ENCODE measurements at regions not wholly inside any gene's neighbourhood (a gene's known extent, or its start where the extent isn't known, plus 50 kb on each side); places are given as distances from the start of the nearest gene placed in this dataset.

DNA sequence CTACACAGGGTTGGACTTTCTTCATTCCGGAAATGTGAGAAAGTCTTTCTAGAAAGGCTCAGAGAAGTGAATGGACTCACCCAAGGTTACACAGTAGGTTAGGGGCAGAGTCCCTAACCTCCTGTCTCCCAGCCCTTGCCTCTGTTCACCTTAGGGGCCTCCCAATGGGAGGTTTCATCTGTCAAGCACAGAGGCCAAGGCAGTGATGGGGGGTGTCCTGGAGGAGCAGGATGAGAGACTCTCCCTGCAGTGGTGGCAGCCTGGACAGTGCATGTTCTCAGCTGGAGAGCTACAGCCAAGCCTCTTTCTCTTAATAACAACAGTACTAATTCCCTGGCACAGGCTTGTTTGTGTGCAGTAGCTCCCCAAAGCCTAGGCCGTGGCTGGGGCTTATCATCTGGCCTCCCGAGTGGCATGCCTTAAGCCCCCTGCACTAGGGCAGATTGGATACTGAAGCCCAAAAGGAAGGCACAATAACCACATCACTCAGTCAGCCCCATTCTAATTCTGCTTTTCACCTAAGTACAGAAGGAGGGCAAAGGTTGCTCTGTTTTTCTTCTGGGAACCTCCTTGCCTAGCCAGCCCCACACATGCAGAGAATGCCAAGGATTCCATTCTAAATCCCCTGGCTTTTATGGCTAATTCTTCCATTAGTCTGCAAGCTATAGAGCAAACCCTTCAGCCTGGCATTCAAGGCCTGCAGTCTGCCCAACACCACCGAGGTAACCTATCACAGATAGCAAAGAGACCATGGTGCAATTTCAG, 50.2 kb upstream of the XPA start:
- DNase-seq: no peak

DNA sequence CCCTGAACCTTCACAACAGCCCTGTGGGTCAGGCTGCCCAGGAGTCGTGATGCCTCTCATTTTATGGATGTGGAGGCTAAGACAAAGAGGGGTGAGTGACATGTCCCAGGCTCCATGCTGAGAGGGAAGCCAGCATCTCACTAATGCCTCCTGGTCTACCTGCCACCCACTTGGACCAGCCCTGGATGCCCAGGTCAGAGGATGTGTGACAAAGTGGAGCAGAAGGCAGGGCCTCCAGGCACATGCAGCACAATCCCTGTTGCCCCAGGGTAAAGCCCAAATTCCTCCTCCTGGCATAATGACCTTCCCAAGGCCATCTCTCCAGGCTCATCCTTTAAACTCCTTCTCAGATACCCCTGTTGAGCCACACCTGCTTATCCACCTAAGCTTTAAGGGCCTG, 51.4 kb upstream of the XPA start:
- DNase-seq: no peak

DNA sequence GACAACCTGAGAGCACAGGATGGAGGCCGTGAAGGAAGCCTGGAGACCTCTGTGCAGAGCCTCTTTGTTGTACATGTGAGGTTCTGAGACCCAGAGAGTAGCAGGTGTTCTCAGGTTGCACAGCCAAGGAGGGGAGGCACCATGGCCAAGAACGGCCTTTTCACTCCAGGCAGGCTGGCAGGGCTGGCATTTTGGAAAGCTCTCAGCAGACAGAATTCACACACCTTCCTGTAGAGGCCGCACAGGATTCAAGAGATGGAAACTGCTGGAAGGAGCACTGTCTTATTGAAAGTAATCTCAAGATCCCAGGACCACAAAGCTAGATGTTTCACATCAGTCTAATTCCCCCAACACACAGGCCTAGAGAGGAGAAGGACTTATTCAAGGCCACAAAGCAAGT, 52.8 kb upstream of the XPA start:
- DNase-seq: no peak

DNA sequence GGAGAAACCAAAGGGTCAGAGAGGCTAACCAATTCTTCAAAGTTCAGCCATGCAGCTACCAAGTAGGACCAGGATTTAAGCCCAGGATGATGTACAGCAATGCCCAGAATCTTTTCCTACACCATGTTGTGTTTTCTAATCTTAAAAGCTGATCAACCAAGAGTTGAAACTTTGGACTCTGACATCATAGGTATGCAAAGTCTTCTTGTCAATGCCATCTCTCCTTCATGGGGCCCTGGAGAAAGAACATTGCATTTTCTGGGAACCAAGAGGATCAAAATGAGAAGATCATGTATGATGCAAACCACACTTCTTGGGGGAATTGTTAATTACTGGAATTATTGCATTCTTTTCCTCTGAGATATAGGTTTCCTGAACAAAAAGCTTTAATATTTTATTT, 54.4 kb upstream of the XPA start:
- no peak for DNase-seq

DNA sequence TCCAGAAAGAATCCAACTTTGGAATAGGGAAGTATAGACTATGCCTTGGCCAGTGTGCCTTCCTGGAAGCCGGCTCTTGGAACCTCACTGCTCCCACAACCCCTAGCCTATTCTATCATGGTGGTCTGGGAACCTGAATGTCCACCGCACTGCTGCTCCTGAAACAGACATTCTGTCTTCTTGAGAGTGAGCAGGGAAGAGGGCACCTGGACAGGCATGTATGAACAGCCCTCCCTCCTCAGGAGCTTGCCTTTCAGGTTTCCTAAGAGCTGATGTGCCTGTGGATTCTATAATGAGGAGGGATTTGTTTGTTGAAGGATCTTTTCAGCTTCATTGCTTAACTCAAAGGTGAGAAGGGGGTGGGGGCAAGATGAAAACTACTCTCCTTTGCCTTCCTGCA, 55.1 kb upstream of the XPA start:
- DNase-seq: no peak

DNA sequence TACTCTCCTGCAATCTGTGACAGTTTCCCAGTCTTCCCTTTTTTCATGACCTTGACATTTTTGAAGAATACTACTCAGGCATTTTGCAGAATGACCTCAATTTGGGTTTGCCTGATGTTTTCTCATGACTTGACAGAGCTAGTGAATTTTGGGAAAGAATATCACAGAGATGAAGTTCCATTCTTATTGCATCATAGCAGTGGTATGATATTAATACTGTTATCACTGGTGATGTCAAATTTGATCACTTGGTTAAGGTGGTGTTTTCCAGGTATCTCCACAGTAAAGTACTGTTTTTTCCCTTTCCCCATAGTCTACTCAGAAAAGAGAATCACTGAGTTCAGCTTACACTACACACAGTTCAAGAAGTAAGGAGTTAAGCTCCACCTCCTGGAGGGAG, 56.2 kb upstream of the XPA start:
- no peak for DNase-seq

DNA sequence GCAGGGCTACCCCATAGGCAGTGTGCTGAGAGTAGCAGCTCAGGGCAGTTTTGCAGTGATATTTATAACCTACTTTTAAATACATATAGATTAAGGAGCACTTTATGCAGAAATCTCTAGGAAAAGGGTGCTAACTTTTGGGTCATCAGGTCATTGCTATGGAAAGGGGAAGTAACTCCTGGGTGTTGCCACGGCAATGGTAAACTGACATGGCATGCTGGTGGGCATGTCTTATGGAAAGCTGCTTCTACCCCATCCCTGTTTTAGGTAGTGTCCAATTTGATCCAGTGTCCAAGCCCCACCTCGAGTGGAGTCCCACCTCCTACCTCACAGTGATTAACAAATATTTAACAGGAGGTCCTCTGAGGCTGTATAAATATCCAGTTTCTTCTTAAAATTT, 56.8 kb upstream of the XPA start:
- DNase-seq: no peak

DNA sequence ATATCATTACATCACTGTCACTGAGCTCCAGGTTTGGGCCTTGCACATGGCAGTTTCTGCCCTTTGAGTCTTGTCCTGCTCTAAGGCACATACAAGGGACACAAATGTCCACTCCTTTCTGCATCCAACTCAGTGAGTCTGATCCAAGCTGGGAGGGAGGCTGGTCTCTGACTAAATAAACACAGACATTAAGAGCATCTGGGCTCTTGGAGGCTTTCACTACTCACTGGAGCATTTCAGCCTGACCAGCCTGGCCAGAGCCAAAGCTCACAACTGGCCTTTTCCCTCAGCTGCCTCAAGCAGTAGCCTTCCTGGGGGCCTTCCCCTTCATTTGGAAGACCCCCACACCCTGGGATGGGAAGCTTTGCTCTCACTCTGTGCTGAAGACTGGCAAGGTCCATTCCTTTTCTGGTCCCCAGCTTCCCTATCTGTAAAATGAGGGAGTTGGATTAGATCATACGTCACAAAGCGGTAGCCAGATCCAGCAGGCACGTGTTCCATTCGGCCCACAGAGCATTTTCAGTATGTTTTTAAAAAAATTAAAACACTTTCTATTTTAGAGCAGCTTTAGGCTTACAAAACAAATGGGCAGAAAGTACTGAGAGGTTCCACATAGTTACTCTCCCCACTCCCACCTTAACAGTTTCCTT, 58.6 kb upstream of the XPA start:
- DNase-seq: no peak

DNA sequence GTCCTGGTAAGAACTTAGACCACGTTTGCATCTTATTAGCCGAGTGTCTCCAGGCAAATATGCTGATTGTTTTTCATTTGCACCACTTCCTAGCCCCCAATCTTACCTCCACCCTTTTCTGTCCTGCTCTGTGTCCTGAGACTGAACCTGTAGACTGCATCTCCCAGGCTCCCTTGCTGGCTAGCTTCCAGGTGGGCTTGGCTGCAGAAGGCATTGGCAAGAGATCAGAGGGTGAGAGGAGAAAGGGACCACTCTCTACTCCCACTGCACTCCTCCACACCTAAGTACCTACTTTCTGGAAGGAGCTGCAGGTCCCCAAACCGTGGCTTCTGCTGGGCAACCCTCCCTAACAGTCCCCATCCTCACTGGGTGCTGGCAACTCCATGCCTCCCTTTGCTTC, 59.9 kb upstream of the XPA start:
- no peak for DNase-seq

DNA sequence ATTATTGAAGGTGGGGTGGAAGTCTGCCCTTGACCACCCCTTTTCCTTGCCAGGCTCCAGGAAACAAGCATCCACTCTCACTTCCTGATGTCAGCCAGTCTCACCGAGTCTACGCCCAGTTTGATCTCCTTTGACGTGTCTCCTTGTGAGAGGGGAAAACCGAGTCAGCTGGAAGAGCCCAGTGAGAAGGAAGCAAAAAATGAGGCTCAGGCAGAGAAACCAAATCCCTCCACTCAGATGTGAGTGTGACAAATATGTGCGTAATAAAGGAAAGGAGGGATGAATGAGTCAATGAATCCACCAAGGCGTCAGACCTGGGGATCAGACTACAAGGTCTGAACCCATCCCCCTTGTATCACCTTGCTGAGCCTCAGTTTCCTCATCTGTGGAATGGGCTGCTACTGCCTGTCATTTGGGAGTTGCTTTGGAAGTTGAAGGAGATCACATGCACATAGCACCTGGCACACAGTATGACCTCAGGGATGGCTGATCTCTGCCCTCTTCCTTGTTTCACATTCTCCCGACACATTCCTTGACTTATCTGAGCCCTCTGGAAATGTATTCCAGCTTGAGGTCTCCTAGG, 61.3 kb upstream of the XPA start:
- DNase-seq: no peak

DNA sequence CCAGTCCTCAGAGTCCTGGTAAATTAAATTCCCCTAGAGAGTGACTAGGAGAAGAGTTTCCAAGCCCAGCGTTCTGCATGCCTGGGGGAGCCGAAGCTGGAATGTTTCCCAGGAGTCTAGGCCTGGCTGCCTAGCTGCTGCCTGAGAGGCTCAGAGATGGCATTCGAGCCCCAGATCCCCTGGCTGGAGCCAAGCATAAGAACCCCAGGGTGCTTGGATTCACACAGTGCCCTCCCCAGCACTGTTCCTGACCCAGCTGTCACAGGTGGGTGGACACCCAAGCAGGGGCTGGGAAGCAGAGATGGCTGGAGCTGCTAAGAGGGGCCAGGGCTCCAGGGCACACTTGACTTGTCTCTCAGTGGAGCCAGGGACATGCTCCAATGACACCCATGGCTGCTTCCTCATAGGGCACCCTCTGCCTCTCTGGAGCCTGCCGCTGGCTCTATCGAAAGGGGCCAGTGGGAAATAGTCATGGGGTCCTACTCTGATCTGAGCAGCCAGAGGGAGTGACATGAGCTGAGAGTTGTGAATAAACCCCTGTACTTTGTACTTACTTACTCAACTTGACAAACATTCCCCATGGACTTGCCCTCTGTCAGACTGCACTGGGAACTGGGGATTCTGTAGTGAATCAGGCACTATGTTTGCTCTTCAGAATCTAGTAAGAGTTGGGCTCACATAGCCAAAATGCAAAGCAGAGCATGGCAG, 62.6 kb upstream of the XPA start:
- DNase-seq: no peak

DNA sequence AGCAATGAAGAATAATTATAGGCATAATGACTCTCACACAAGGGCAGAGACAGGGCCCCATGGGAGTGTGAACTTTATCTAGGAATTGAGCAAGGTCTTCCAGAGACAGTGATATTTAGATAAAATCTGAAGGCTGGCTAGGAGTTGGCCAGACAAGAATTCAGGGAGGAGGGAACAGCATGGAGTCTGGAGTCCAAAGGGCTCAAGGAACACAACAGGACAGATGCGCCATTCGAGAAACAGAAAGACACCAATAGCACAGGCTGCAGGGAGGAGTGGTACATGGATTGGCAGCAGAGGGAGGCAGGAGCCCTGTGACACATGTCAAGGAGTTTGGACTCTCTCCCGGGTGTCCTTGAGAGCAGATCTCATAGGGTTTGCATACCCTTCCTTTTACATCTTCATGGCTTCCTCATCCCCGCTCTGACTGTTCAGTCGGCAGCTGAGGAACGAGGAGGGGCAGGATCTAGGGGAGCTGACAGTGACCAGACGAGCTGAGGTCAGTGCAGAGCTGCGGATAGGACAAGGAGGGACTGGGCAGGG, 64.0 kb upstream of the XPA start:
- no peak for DNase-seq

DNA sequence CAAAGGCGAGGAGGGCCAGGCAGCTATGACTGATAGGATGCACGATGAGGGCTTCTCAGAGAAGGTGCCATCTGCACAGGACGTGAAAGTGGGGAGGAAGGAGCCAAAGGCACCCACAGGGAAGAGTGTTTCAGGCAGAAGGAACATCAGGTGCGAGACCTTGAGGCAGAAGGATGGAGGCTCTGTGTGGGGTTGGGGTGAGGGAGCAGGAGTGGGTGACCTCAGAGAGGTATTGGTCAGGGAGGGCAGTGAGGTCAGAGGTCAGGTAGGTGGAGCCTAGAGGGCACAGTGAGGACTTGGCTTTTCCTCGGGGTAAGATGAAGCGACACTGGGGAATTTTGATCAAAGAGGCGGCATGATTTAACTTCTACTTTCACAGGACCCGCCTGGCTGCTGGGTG, 64.7 kb upstream of the XPA start:
- DNase-seq: no peak

DNA sequence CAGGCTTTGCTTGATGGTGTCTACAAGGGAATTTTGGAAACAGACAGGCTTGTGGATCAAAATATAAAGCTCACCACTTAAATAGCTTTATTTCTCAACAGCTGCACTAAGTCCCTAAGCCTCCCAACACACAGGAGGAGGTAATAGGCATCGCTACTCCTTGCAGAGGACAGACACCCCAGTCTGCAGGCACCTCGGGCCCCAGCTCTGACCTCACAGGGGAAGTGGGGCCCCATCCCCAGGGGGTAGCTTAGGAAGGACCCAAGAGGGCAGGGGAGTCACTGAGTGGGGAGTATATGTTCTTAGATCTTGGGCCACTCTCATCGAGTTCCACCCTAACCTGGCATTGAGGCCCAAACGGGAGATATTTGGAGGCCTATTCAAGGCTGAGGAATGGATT, 66.7 kb upstream of the XPA start:
- DNase-seq: no peak

DNA sequence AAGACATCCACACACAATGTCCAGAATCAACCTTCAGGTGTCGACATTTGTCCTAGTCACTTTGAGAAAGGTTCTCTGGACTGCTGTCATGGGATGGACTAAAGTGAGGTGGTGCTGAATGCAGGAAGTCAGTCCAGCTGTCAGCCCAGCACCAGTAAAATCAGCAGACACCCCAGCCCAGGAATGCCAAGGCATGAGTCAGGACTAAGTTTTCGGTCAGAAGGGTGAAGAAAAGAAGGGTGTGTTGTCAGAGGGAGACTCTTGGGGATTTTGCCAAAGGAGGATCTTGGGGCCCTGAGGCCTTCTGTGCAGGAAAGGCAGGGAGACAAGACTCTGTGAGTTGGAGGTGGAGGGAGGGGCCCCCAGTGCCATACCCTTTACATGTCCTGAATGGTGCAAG, 69.0 kb upstream of the XPA start:
- no peak for DNase-seq

DNA sequence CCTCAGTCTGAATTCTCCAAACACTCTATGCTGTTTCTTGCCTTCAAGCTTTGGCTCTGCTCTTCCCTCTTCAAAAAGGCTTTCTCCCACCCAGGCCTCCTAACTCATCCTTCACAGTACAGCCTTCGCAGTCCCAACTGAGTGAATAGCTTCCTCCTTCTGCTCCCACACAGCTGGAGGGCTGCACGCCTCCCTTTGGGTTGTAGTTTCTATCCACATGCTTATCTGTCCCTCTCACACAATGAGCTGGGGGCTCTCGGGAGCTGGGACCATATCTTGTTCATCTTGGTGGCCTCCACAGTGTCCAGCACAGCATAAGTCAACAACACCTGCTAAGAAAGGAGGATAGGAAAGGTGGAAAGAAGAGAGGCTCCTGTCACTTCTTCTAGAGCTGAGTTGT, 69.5 kb upstream of the XPA start:
- no peak for DNase-seq

DNA sequence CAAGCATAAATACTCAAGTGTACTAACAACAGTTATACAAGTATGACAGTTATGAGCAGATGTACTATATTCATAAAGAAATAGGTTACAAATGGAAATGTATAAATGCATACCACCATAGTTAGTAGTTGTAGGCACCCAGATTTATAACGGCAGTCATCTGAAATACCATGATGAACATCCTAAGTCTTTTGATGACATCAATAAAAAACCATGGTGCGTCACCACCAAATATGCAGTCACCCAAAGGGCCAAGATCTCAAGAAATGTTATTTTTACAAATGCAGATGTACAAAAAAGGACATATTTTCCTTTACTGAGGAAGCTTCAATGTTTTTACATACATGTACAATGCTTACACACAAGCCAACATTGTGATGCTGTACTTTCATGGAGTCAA, 70.8 kb upstream of the XPA start:
- DNase-seq: no peak

DNA sequence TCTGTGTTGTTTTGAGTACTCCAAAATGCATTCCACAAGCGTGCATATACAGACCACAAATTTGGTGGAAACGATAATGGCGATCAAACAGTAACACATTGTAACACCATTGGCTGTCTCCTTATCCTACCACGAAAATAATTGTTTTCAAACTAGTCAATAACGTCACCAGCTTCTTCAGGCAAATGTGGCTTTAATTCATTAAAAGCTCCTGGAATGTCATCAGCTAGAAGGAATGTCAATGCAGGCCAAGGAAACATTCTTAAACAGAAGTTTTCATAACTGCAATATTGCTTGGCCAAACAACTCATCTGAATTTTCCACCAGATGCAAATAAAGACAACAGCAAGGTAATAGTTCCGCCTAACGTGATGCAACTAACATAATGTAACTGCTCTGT, 71.6 kb upstream of the XPA start:
- peak in 1 of 2 experiments; percentile 6 for DNase-seq

DNA sequence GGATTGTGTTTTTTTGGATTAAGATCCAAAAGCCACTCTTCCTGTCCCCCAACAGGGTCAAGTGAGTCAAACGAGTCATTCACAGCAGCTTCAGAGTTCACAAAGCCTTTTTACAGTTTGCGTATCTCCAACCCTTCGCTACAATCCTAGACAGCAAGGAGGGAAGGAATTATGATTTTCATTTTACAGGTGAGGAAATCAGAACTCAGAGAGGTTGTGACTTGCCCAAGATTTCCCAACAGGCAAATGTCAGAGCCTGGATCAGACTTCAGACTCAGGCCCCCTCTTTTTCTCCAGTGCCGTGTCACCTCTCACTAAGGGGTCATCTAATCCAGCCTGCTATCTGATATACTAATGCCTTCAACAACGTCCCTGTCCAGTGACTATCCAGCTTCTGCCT, 72.1 kb upstream of the XPA start:
- DNase-seq: no peak

DNA sequence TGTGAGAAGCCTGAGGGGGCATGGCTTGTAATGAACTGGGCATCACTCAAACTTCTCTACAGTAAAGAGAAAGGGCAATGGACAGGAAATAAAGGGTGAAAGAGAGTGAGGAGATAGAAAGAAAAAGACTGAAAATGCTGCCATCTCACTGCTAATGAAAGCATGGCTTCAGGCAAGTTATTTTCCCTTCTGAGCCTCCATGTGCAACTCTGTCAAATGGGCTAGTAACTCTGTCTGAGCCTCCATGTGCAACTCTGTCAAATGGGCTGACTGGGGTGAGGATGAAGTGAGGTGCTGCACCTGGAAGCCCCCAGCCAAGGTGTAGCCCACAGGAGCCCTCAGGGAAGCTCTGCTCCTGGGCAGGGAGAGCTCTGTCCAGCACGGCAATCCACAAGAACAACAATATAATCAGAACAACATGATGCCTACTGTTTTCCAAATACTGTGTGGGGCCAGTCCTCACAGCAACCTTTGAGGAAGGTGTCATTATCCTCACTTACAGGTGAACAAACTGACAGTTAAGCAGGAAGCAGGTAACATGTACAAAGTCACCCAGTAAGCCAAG, 73.8 kb upstream of the XPA start:
- no peak for DNase-seq

DNA sequence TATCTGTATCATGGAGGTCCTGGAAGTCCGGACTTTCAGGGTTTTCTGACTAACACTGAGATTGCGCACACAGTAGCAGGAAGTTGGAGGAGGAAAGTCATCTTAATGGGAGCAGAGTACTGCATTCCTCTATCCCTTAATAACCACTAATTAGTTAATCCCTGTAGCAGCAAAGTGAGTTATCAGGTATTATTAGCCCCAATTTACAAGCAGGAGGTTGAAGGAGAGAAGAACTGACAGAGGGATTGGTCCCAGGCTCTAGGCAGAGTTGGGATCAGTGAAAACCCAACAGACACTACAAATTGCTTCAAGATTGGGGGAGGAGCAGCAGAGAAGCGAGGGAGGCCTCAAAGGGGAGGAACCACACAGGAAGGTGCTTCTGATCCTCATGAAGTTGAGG, 74.5 kb upstream of the XPA start:
- DNase-seq: no peak

DNA sequence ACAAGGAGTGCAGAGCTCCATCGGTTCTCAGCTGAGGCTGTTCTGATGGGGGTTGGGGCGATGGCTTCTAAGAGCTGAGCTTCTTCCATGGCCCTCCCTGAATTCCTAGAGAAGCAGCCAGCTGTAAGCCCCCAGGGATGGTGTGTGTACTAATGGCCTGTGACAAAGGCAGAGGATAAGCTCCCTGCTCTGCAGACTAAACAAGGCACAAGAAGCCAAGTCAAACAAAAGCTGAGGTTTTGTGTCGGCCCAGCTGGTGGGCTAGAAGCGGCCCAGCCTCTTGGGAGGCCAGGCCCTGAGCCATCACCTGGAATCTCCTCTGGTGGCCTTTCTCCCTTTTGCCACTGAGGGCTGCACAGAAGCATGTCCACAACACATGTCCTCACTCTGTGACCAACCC, 75.0 kb upstream of the XPA start:
- no peak for DNase-seq

DNA sequence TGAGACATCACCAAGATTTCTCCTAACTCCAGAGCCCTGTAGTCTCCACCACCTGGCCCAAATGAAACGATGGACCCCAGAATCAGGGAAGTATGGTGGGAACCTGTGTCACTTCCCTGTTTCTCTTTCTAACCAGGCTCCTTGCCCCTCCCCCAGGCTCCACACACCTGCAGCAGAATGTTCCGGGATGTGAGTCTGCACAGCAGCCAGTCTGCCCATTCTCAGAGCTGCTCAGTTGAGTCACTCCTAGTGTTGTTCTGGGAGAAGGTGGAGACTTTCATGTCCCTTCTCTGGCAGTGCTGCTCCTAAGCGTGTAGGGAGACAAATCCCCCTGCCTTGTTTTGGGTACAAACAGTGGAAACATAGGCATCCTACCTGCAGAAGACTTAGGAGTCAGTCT, 76.0 kb upstream of the XPA start:
- no peak for DNase-seq
